Endothelial cell of umbilical vein (primary cell): ENCODE measurements at regions not wholly inside any gene's neighbourhood (a gene's known extent, or its start where the extent isn't known, plus 50 kb on each side); places are given as distances from the start of the nearest gene placed in this dataset.

Experiments used
- BruUV-seq: library from RNA; stranded (reverse); fragments of 400-500 nt; replicated peaks from 2 replicates; lab custom pipeline; 2021; lab: Mats Ljungman, UMichigan
- CTCF ChIA-PET: fragments of 300-600, 350-600 bp; sonication (Branson Sonifier 250); formaldehyde crosslinking; loops from one replicate; lab custom pipeline; 2021; ENCODE audit warnings: antibody characterized with exemption, inconsistent platforms; lab: Charles Lee
- POLR2A ChIA-PET: fragments of 300-600, 350-600 bp; sonication (Branson Sonifier 250); formaldehyde crosslinking; loops from one replicate; lab custom pipeline; 2021; ENCODE audit warnings: antibody characterized with exemption, inconsistent platforms; lab: Charles Lee
- DNase-seq: peaks from one replicate; pipeline ENCODE4 v3.0.0-alpha.2; 2011; ENCODE audit warnings: low read depth, low spot score
- FAIRE-seq: peaks from 2 replicates; lab custom pipeline; 2011; peaks lifted over from hg19 to GRCh38; lab: Jason Lieb, UNC
- H2AFZ ChIP-seq: 2 replicates; pipeline ENCODE4 v1.6.0; 2012; ENCODE audit warnings: low read depth, low read length, control low read depth, inconsistent platforms
- H3K27ac ChIP-seq: 2 replicates; pipeline ENCODE4 v1.5.1; 2011; ENCODE audit warnings: low read depth, mild to moderate bottlenecking, control low read depth, low read length, moderate library complexity; ENCODE audit not compliant: insufficient read depth
- H3K27me3 ChIP-seq, 2 experiments: 2 replicates each; pipeline versions ENCODE4 v1.6.0 to v1.6.1; 2011; ENCODE audit warnings: low read length in 2 of 2, mixed read lengths in 1 of 2; ENCODE audit not compliant: control insufficient read depth in 2 of 2, insufficient read depth in 2 of 2
- H3K36me3 ChIP-seq, 2 experiments: 2 replicates in 1 of 2; 3 replicates in 1 of 2; pipeline ENCODE4 v1.5.1; 2011; ENCODE audit warnings: low read length in 2 of 2, mild to moderate bottlenecking in 1 of 2, moderate library complexity in 1 of 2; ENCODE audit not compliant: control insufficient read depth in 2 of 2, insufficient read depth in 2 of 2; ENCODE audit errors: extremely low read depth in 1 of 2
- H3K4me1 ChIP-seq: 3 replicates; pipeline ENCODE4 v1.5.1; 2011; ENCODE audit warnings: mild to moderate bottlenecking, low read length; ENCODE audit not compliant: control insufficient read depth, insufficient read depth; ENCODE audit errors: extremely low read depth
- H3K4me2 ChIP-seq: 2 replicates; pipeline ENCODE4 v1.6.1; 2011; ENCODE audit warnings: low read length, control low read depth, mixed read lengths; ENCODE audit not compliant: insufficient read depth
- H3K4me3 ChIP-seq, 3 experiments: fragments of 200-600 bp in 1 of 3; sonication (generic), shearing (Covaris generic) in 1 of 3; replicated peaks in 1 of 3; 2 replicates each; pipeline ENCODE4 v1.5.1; 2011 to 2016; ENCODE audit warnings: control low read depth in 3 of 3, low read length in 3 of 3, mild to moderate bottlenecking in 2 of 3, inconsistent platforms in 1 of 3, low read depth in 1 of 3, moderate library complexity in 1 of 3; ENCODE audit not compliant: insufficient read depth in 1 of 3
- H3K79me2 ChIP-seq: 2 replicates; pipeline ENCODE4 v1.6.0; 2012; ENCODE audit warnings: low read length, inconsistent platforms; ENCODE audit not compliant: control insufficient read depth, insufficient read depth
- H3K9ac ChIP-seq: replicated peaks from 2 replicates; pipeline ENCODE3; 2011; ENCODE audit warnings: low read length, control low read depth; ENCODE audit not compliant: insufficient read depth; ENCODE audit errors: extremely low read depth
- H3K9me1 ChIP-seq: replicated peaks from 3 replicates; pipeline ENCODE4 v1.6.0; 2011; ENCODE audit warnings: mild to moderate bottlenecking, low read length; ENCODE audit not compliant: control insufficient read depth, insufficient read depth; ENCODE audit errors: extremely low read depth
- H3K9me3 ChIP-seq: replicated peaks from 2 replicates; pipeline ENCODE4 v1.5.1; 2012; ENCODE audit warnings: low read length, inconsistent platforms; ENCODE audit not compliant: control insufficient read depth, insufficient read depth
- H4K20me1 ChIP-seq: replicated peaks from 2 replicates; pipeline ENCODE3; 2011; ENCODE audit warnings: mild to moderate bottlenecking, low read length; ENCODE audit not compliant: control insufficient read depth, insufficient read depth; ENCODE audit errors: extremely low read depth
- EZH2 ChIP-seq: IDR thresholded peaks from 2 replicates; pipeline ENCODE4 v1.6.1; 2012; ENCODE audit warnings: borderline replicate concordance, low read depth, mild to moderate bottlenecking, moderate library complexity, low read length, inconsistent platforms; ENCODE audit not compliant: severe bottlenecking
- FOS ChIP-seq: IDR thresholded peaks from 2 replicates; pipeline ENCODE4 v1.6.1; 2011; ENCODE audit warnings: mild to moderate bottlenecking, low read length, moderate library complexity, borderline replicate concordance; ENCODE audit not compliant: insufficient read depth
- GATA2 ChIP-seq: IDR thresholded peaks from 2 replicates; pipeline ENCODE4 v1.7.0; 2011; ENCODE audit warnings: low read depth, mild to moderate bottlenecking, moderate library complexity, mixed read lengths, low read length; ENCODE audit not compliant: insufficient read length, insufficient read depth
- JUN ChIP-seq: IDR thresholded peaks from 2 replicates; pipeline ENCODE4 v1.6.1; 2011; ENCODE audit warnings: borderline replicate concordance, low read depth; ENCODE audit not compliant: insufficient read length, insufficient read depth
- MYC ChIP-seq: IDR thresholded peaks from one replicate; pipeline ENCODE4 v1.6.1; 2011; ENCODE audit warnings: mild to moderate bottlenecking, low read depth, low read length
- POLR2A ChIP-seq: IDR thresholded peaks from 2 replicates; pipeline ENCODE4 v1.6.1; 2012; ENCODE audit warnings: low read depth, mild to moderate bottlenecking, control low read depth, low read length
- POLR2AphosphoS5 ChIP-seq: IDR thresholded peaks from 2 replicates; pipeline ENCODE4 v1.6.1; 2012; ENCODE audit warnings: low read depth, mild to moderate bottlenecking, control low read depth, low read length, moderate library complexity; ENCODE audit not compliant: insufficient read depth
- dilution Hi-C: fragments of 300-500 bp; cut with MboI; formaldehyde crosslinking; loops from one replicate; pipeline ENCODE4 v1.15.0; 2019; ENCODE audit warnings: low sequenced_read_pairs; ENCODE audit not compliant: extremely low pct_ligation_motif_present
- intact Hi-C: fragments of 100-400 bp; cut with micrococcal nuclease; formaldehyde crosslinking; loops from one replicate; pipeline ENCODE4 v1.10.0; 2022
- TF ChIP-seq, protein P1 (sequence below): IDR thresholded peaks from 2 replicates; pipeline ENCODE4 v1.6.1; 2011; ENCODE audit not compliant: insufficient read depth, insufficient read length
- TF ChIP-seq, protein P2 (sequence below), 2 donors: IDR thresholded peaks; 1 replicate in 1 of 2; 2 replicates in 1 of 2; pipeline ENCODE4 v1.5.1; 2011; ENCODE audit warnings: low read length in 2 of 2, mild to moderate bottlenecking in 2 of 2, moderate library complexity in 2 of 2, control low read depth in 1 of 2, inconsistent platforms in 1 of 2, low read depth in 1 of 2; ENCODE audit not compliant: insufficient read depth in 1 of 2; ENCODE audit errors: extremely low read depth in 1 of 2

DNA sequence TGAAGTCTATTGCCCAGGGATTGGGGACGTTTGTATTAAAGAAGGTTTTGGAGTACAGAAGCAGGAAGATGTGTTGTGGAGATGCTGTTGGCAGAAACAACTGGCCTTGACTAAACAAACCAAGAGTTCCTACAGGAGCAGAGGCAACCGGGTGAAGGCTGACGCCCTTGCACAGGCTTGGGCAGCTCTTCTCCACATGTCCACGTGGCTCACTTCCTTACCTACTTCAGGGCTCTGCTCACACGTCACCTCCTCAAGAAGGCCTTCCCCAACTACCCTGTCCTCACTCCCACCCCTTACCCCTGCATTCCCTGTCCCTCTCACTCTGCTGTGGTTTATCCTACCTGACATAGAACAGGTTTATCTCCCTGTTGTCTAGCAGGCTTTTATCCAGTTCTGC, 59.9 kb upstream of the JAZF1 start:
- no peak for FAIRE-seq

More for the DNA sequence above, 59.9 kb upstream of the JAZF1 start:
- ChIA-PET CTCF (no interaction called here), POLR2A (no interaction called here)
- H3K27ac ChIP-seq, result no peak overlapping the region
- H3K9me1 ChIP-seq, result no peaks in the 10 kb centered on the region
- no peaks in the 10 kb centered on the region for H3K79me2 ChIP-seq
- H3K4me2 ChIP-seq, result no peak overlapping the region
- no peaks in the 10 kb centered on the region for H4K20me1 ChIP-seq
- no peak overlapping the region for H3K4me3 ChIP-seq
- H2AFZ ChIP-seq, result no peak overlapping the region
- BruUV-seq, result no TSS peak
- peaks cover under 1% of the 10 kb centered on the region for H3K4me1 ChIP-seq
- no peaks in the 10 kb centered on the region for H3K9me3 ChIP-seq
- DNase-seq, result no peak
- no peak overlapping the region for H3K9ac ChIP-seq
- intact Hi-C loops (no loop called here), dilution Hi-C loops (no loop called here)
- peaks cover 0 to 2% of the 10 kb centered on the region in 2 experiments for H3K27me3 ChIP-seq
- no peak for TF ChIP-seq MYC
- TF ChIP-seq JUN, result no peak
- TF ChIP-seq GATA2, result no peak
- TF ChIP-seq, protein P1, sequence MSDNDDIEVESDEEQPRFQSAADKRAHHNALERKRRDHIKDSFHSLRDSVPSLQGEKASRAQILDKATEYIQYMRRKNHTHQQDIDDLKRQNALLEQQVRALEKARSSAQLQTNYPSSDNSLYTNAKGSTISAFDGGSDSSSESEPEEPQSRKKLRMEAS, result no peak
- no peak for TF ChIP-seq FOS
- no peak for TF ChIP-seq POLR2AphosphoS5
- no peak for TF ChIP-seq POLR2A
- TF ChIP-seq, protein P2, sequence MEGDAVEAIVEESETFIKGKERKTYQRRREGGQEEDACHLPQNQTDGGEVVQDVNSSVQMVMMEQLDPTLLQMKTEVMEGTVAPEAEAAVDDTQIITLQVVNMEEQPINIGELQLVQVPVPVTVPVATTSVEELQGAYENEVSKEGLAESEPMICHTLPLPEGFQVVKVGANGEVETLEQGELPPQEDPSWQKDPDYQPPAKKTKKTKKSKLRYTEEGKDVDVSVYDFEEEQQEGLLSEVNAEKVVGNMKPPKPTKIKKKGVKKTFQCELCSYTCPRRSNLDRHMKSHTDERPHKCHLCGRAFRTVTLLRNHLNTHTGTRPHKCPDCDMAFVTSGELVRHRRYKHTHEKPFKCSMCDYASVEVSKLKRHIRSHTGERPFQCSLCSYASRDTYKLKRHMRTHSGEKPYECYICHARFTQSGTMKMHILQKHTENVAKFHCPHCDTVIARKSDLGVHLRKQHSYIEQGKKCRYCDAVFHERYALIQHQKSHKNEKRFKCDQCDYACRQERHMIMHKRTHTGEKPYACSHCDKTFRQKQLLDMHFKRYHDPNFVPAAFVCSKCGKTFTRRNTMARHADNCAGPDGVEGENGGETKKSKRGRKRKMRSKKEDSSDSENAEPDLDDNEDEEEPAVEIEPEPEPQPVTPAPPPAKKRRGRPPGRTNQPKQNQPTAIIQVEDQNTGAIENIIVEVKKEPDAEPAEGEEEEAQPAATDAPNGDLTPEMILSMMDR (IDR thresholded peaks at IDR 0.05; ENCODE audit: extremely low read depth in 1 of 2, insufficient read depth in 1 of 2, low read depth in 1 of 2, low read length in 2 of 2), result no peak
- no peak for TF ChIP-seq EZH2
- H3K36me3 ChIP-seq, result no peaks in the 10 kb centered on the region
